ENCODE measurements at regions not wholly inside any gene's neighbourhood (a gene's known extent, or its start where the extent isn't known, plus 50 kb on each side); places are given as distances from the start of the nearest gene placed in this dataset.

DNA sequence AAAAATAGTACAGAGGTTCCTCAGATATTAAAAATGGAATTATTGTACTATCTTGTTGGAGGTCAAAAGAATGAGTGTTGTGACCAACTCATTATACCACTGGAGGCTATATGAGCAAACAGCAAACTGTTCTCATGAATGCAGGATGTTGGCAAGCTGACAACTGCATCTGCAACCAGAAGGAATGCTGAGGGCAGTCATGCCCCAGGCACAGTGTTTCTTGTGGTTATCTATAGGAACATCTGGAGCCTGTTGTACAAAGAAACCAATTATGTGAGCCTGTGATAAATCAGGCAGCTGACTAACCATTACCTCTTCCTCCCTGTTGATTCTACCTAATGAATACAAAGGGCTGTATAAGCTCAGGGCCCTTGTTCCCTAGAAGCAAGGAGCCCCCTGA lies 2057.1 kb downstream of the TP53TG3F start:
- no peak for DNase-seq

DNA sequence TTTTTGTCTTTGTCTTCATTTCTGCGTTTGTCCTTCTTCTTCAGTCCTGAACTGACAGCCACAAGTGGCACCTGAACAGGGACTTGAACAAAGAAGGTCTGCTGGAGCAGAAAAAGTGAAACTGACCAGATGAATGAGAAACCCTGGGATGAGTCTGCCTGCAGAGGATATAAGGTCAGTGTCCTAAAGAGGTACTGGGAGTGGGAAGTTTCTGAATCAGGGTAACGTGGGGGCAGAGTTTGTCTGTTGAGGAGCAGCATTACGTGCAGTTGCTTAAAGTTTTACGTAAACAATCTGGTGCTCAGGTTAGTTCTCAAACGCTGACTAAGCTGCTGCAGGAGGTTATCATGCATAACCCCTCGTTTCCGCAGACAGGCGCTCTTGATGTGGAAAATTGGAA lies 2057.6 kb downstream of the TP53TG3F start:
- no peak for DNase-seq

DNA sequence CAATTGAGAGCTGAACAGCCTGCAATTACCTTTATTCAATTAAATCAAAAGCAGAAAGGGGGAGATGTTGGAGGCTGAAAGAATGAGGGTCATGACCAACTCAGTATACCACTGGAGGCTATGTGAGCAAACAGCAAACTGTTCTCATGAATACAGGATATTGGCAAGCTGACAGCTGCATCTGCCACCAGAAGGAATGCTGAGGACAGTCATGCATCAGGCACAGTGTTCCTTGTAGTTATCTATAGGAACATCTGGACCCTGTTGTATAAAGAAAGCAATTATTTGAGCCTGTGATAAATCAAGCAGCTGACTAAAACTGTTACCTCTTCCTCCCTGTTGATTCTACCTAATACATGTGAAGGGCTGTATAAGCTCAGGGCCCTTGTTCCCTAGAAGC lies 2064.6 kb downstream of the TP53TG3F start:
- DNase-seq, result no peak

- no peak for DNase-seq
These were observed 2066.7 kb downstream of the TP53TG3F start for GRCh38 chr16:35525979-35526590.

- DNase-seq, result no peak
These were observed 2073.2 kb downstream of the TP53TG3F start for GRCh38 chr16:35532576-35532975.

DNA sequence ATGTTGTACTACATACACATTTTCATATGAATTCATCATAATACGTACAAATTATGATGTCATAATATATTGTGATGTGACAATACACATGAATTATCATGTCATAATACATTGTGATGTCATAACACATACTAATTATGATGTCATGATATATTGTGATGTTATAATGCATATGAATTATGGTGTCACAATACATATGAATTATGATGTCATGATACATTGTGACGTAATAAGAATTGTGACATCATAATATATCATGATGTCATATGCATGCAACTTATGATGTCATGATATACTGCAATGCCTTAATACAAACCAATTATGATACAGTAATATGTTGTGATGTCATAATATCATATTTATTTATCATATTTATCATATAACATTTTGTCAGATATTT lies 2074.3 kb downstream of the TP53TG3F start:
- no peak for DNase-seq

GRCh38 chr16:35543486-35543885 lies 2084.1 kb downstream of the TP53TG3F start:
- no peak for DNase-seq

DNA sequence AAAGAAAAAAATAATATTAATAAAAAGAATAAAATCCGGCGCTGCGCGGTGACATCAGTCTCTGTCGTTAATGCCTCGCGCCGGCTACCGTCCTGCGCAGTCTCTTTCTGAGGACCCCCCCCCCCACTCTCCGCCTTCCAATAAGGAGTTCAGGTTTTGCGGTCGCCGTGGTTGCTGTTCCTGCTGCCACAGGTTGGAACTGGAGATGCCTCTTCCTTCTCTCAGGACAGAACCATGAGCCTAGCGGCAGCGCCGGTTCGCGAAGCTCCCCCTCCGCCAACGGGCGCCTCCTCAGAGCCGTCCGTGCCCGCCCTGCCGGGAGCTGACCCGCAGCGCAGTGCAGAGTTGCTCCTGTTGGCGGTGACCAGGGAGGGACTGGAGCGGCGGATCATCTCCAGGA lies 2093.4 kb downstream of the TP53TG3F start:
- no peak for DNase-seq

GRCh38 chr16:35557731-35558130 lies 2098.3 kb downstream of the TP53TG3F start:
- no peak for DNase-seq

DNA sequence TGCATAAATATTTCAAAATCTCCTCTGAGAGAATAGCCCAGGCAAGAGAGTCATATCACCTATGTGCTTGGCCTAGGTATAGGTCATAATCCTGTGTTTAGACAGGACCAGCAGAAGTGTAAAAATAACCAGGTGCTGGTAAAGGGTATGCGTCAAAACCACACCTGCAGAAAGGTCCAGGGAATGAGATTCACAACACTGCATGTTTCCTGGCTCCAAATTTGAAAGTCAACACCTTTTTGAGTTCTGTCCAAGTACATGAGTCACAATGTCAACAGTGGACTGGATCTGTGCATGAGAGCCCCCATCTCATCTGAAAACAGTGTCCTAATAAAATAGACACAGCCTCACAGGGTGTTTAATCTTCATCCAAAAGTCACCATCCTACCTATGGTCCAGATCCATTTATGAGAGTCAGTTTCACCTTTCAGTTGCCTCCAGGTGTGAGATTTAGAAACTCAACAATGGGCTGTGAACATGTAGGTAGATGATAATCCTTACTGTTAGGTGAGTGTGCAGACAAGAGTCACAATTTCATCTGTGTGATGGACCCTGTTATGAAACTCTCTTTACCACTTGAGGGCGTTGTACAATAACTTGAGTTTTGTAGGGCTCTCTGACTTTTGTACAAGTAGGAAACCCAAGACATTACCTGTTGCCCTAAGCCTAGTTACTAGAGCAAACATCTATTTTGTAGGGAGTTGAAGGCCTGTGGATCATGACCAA lies 2100.7 kb downstream of the TP53TG3F start:
- no peak for DNase-seq

- DNase-seq, result no peak
These were observed 2101.2 kb downstream of the TP53TG3F start for GRCh38 chr16:35560637-35560984.

DNA sequence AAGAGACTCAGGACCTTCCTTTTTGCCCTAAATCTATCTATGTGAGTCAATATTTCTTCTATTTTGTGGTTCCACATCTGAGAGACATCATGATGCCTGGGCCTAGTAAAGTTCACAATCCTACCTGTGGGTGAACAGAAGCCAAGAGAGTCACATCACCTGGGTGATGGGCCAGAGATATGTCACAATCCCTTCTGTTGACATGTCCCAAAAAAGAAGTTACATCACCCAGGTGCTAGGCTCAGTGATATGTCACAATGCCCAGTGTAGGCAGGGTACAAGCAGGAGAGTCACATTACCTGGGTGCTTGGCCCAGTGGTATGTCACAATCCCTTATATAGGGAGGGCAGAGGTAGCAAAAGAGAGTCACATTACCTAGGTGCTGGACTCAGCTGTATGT lies 2101.9 kb downstream of the TP53TG3F start:
- no peak for DNase-seq

DNA sequence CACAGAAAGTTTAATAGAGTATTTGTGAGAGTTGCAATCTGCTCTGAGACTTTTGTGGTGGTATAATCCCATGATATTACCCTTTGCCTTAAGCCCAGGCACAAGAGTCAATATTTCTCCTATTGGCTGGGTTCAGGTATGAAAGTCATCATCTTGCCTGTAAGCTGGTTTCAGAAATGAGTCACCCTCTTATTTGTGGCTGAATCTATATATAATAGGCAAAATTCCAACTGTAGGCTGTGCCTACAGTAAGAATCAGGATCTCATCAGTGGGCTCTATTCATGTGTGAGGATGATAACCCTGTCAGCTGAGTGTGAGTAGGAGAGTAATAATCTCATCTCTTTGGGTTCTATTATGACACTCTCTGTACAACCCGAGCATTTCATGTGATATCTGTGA lies 2103.1 kb downstream of the TP53TG3F start:
- no peak for DNase-seq

GRCh38 chr16:35562919-35563318 lies 2103.5 kb downstream of the TP53TG3F start:
- no peak for DNase-seq

DNA sequence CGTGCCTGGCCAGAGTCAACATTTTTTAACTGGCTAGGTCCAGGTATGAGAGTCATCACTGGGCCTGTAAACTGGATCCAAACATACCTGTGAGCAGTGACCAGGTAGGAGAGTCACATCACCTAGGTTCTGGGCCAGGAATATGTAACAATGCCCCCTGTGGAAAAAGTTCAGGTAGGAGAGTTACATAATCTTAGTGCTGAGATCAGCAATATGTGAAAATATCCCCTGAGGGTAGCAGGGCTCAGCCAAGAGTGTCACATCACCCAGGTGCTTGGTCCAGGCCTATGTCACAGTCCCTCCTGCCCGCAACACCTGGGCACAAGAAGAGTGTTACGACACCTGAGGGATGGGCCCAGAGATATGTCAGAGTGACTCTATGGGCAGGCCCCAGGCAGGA lies 2104.7 kb downstream of the TP53TG3F start:
- DNase-seq, result no peak

GRCh38 chr16:35564889-35565288 lies 2105.5 kb downstream of the TP53TG3F start:
- DNase-seq, result no peak

DNA sequence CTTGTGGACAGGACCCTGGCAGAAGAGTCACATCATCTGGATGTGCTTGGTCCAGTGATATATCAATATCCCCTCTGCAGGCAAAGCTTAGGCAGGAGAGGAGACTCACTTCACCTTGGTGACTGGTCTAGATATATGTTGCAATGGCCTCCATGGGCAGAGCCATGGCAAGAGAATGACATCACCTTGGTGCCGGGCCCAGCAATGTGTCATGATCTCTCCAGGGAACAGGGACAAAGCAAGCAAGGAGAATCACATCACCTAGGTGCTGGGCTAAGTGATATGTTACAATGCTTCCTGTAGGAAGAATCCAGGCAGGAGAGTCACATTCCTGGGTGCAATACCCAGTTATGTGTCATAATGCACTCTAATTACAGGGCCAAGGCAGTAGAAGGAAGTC lies 2106.2 kb downstream of the TP53TG3F start:
- DNase-seq, result no peak

- no peak for DNase-seq
These were observed 2110.0 kb downstream of the TP53TG3F start for GRCh38 chr16:35569413-35569812.

- no peak for DNase-seq
These were observed 2111.5 kb downstream of the TP53TG3F start for GRCh38 chr16:35570946-35571345.

DNA sequence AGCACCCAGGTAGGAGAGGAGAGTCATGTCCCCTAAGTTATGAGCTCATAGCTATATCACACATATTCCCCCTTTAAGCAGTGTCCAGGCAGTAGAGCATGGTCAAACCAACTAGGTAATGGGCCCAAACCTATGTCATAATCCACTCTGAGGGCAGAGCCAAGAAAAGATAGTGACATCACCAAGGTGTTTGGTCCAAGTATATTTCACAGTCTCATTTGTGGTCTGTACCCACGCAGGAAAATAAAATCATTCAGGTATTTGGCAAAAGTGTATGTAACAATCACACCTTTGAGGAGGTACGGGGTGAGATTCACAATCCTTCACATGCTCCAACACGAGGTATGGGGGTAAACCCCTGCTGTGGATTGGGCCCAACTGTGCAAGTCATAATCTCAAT lies 2112.8 kb downstream of the TP53TG3F start:
- no peak for DNase-seq

DNA sequence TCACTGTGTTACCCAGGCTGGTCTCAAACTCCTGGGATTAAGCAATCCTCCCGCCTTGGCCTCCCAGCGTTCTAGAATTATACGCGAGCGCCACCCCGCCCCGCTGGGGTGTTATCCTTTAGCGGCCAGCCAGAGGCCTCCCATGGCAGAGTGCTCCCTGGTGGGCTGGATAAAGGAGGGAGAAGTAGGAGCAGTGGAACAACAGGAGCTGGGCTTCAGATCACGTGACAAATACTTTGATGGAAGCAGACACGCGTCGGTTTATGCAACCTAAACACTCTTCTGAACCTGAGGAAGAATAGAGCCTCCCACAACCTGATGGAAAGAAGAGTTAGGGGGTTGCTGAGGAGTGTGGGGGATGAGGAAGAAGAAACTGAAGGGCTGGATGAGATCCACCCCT lies 2114.0 kb downstream of the TP53TG3F start:
- no peak for DNase-seq

- no peak for DNase-seq
These were observed 2114.6 kb downstream of the TP53TG3F start for GRCh38 chr16:35574011-35574410.

- no peak for DNase-seq
These were observed 2115.3 kb downstream of the TP53TG3F start for GRCh38 chr16:35574454-35575431.

DNA sequence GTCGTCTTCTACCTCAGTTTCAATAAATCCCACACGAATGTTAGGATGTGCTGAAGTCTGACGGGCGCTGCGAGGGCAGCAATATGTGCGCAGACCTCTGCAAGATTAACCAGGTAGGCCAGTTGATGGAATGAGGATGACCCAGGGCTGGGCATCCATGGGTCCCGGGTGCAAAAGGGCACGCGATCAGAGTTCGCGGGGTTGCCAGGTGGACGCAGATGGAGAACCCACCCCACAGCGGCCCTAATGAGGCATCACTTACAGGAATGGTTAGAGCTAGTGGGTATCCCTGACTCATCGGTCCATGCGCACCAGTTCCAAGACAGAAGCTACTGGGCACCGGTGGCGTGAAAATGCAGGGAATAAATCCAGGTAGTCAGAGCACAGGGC lies 2116.0 kb downstream of the TP53TG3F start:
- DNase-seq, result no peak
